Left lung (tissue), 4 donors: ENCODE measurements at regions not wholly inside any gene's neighbourhood (a gene's known extent, or its start where the extent isn't known, plus 50 kb on each side); places are given as distances from the start of the nearest gene placed in this dataset.

ENCODE experiments used
- ATAC-seq: fragments of 200-7000 bp; cut with Tn5 transposase; one replicate; pipeline ENCODE4 v1.9.1; 2020; ENCODE audit warnings: moderate library complexity
- DNase-seq, 4 donors: peaks; one replicate each; pipeline ENCODE4 v3.0.0-alpha.2; 2013 to 2020
- H3K27ac ChIP-seq, 2 donors: fragments of 200-600 bp; sonication (generic) in 1 of 2; one replicate each; pipeline versions ENCODE4 v1.5.0 to v1.8.0; 2020 to 2021
- H3K27me3 ChIP-seq, 2 donors: fragments of 200-600 bp; sonication (generic) in 1 of 2; one replicate each; pipeline versions ENCODE4 v1.5.0 to v1.8.0; 2020 to 2021
- H3K36me3 ChIP-seq, 2 donors: fragments of 200-600 bp; sonication (generic) in 1 of 2; one replicate each; pipeline versions ENCODE4 v1.5.0 to v1.8.0; 2020 to 2021
- H3K4me1 ChIP-seq, 2 donors: fragments of 200-600 bp; one replicate each; pipeline ENCODE4 v1.8.0; 2021
- H3K4me3 ChIP-seq, 2 donors: fragments of 200-600 bp; sonication (generic) in 1 of 2; one replicate each; pipeline versions ENCODE4 v1.5.0 to v1.8.0; 2020 to 2021; ENCODE audit warnings: mild to moderate bottlenecking in 1 of 2
- H3K9me3 ChIP-seq, 2 donors: fragments of 200-600 bp; sonication (generic) in 1 of 2; one replicate each; pipeline versions ENCODE4 v1.5.0 to v1.8.0; 2020 to 2021
- intact Hi-C, 2 donors: fragments of 100-400 bp; cut with DNase I; formaldehyde crosslinking; loops; one replicate each; pipeline versions ENCODE4 v1.11.2 to v1.14.2; 2022
- TF ChIP-seq, protein P1 (sequence below), 2 donors: fragments of 200-600 bp; sonication (generic) in 1 of 2; IDR thresholded peaks; one replicate each; pipeline versions ENCODE4 v1.5.0 to v1.8.0; 2021; ENCODE audit warnings: antibody characterized with exemption in 2 of 2
- donor health status: DM: no; HTN: yes; CAD: no.
- donor health status: DM: no; HTN: no; CAD: no.

DNA sequence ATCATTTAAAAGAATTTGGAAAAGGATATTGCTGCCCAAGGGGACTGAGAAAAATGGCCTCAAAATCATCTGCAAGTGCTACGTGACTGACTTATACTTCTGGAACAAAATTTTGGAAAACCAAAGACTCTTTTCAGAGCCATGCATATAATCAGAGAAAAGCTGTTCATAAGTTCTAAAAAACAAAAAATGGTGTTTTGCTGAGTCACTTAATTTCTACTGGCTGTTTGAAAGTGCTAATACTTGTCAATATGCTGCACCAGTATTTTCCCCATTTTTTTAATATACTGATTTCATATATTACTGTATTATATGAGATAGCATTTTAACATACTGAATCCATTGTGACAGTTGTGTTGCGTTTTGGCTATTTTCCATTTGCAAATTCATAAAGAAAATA, 61.5 kb upstream of the ZMAT1 start:
- Histone ChIP-seq H3K36me3 (no peaks in the 10 kb centered on the region), H3K9me3 (no peaks in the 10 kb centered on the region)
- no peak for DNase-seq

DNA sequence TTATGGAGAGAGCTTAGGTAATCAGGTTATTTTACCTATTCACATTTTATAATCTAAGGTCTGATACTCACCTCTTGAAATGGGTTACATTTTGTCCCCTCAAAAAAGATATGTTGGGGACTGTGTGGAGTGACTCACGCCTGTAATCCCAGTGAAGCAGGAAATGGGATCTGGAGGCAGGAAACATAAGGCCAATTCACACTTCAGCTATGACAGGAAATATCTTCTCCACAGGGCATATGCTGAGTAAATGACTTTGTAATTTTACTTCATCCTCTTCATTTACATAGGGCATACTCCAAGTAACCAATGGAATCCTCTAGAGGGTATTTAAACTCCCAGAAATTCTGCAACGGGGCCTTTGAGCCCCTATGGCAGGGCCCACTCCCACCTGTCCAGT, 54.8 kb upstream of the ZMAT1 start:
- no peak overlapping the region for H3K4me3 ChIP-seq
- TF ChIP-seq, protein P1, sequence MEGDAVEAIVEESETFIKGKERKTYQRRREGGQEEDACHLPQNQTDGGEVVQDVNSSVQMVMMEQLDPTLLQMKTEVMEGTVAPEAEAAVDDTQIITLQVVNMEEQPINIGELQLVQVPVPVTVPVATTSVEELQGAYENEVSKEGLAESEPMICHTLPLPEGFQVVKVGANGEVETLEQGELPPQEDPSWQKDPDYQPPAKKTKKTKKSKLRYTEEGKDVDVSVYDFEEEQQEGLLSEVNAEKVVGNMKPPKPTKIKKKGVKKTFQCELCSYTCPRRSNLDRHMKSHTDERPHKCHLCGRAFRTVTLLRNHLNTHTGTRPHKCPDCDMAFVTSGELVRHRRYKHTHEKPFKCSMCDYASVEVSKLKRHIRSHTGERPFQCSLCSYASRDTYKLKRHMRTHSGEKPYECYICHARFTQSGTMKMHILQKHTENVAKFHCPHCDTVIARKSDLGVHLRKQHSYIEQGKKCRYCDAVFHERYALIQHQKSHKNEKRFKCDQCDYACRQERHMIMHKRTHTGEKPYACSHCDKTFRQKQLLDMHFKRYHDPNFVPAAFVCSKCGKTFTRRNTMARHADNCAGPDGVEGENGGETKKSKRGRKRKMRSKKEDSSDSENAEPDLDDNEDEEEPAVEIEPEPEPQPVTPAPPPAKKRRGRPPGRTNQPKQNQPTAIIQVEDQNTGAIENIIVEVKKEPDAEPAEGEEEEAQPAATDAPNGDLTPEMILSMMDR (IDR thresholded peaks at IDR 0.05): no peak
- H3K36me3 ChIP-seq: no peaks in the 10 kb centered on the region
- H3K27me3 ChIP-seq: no peaks in the 10 kb centered on the region
- no peak overlapping the region for H3K27ac ChIP-seq
- no peaks in the 10 kb centered on the region for H3K4me1 ChIP-seq
- no peaks in the 10 kb centered on the region for H3K9me3 ChIP-seq
- DNase-seq (no peak), ATAC-seq (no peak)
- intact Hi-C loops: no loop called here

More for the DNA sequence above, 61.5 kb upstream of the ZMAT1 start:
- Histone ChIP-seq H3K4me1 (no peaks in the 10 kb centered on the region), H3K4me3 (no peak overlapping the region), H3K27ac (no peak overlapping the region), H3K27me3 (no peaks in the 10 kb centered on the region)
- TF ChIP-seq, protein P1 (IDR thresholded peaks at IDR 0.05): no peak
- intact Hi-C loops: no loop called here
- ATAC-seq: no peak
